Stomach (tissue), 4 donors: ENCODE measurements at regions not wholly inside any gene's neighbourhood (a gene's known extent, or its start where the extent isn't known, plus 50 kb on each side); places are given as distances from the start of the nearest gene placed in this dataset.

Experiments used
- CTCF ChIP-seq, 7 experiments: fragments of 450-650 bp in 4 of 7; fragments of 200-600 bp in 3 of 7; sonication (generic) in 3 of 7; IDR thresholded peaks; one replicate each; pipeline ENCODE4 v1.5.1; 2016 to 2019; ENCODE audit warnings: antibody characterized with exemption in 7 of 7, control low read depth in 2 of 7, mild to moderate bottlenecking in 1 of 7
- EP300 ChIP-seq: sonication (generic); formaldehyde crosslinking; IDR thresholded peaks from one replicate; pipeline ENCODE4 v1.6.1; 2017; ENCODE audit warnings: antibody characterized with exemption
- POLR2A ChIP-seq, 4 donors: fragments of 450-650 bp; IDR thresholded peaks; one replicate each; pipeline ENCODE4 v1.6.1; 2016; ENCODE audit warnings: antibody characterized with exemption in 4 of 4, control low read depth in 2 of 4, mild to moderate bottlenecking in 1 of 4, moderate library complexity in 1 of 4
- POLR2AphosphoS5 ChIP-seq, 3 donors: sonication (generic); formaldehyde crosslinking; IDR thresholded peaks; one replicate each; pipeline ENCODE4 v1.6.1; 2016; ENCODE audit warnings: antibody characterized with exemption in 3 of 3

GRCh38 chr19:31706131-31706530, 356.9 kb upstream of the TSHZ3 start:
- no peak for TF ChIP-seq CTCF (IDR thresholded peaks at IDR 0.05)
- TF ChIP-seq POLR2A (IDR thresholded peaks at IDR 0.05) = no peak
- TF ChIP-seq POLR2AphosphoS5 (IDR thresholded peaks at IDR 0.05) = no peak
- TF ChIP-seq EP300 = no peak
